ENCODE measurements at regions not wholly inside any gene's neighbourhood (a gene's known extent, or its start where the extent isn't known, plus 50 kb on each side); places are given as distances from the start of the nearest gene placed in this dataset.

- no peak overlapping the region for H3K4me3 ChIP-seq (ENCODE audit: low read depth in 2 of 2, low read length in 2 of 2)
- no peaks in the 10 kb centered on the region for H3K4me1 ChIP-seq (ENCODE audit: control insufficient read depth, insufficient read depth, low read length)
- POLR2A ChIA-PET, result no interaction called here
- no peak overlapping the region for H3K27ac ChIP-seq (ENCODE audit: low read length)
- TF ChIP-seq POLR2AphosphoS5 (IDR thresholded peaks at IDR 0.05; ENCODE audit: low read depth, low read length), result no peak
- no peak for TF ChIP-seq CTCF (IDR thresholded peaks at IDR 0.05)
- TF ChIP-seq SIN3A (IDR thresholded peaks at IDR 0.05; ENCODE audit: borderline replicate concordance, insufficient read depth, low read depth, low read length), result no peak
- TF ChIP-seq REST (IDR thresholded peaks at IDR 0.05; ENCODE audit: insufficient read depth in 1 of 2, low read depth in 2 of 2, low read length in 1 of 2), result no peak
- no peak for TF ChIP-seq TCF7L2 (IDR thresholded peaks at IDR 0.05; ENCODE audit: low read depth, low read length)
- CTCF ChIA-PET, result no interaction called here
- no peak for ATAC-seq
- BruUV-seq (replicated peaks), result no TSS peak
- H3K36me3 ChIP-seq (ENCODE audit: control insufficient read depth, insufficient read depth, low read length), result no peaks in the 10 kb centered on the region
- H3K27me3 ChIP-seq (ENCODE audit: control insufficient read depth, insufficient read depth, low read length), result no peaks in the 10 kb centered on the region
- no peaks in the 10 kb centered on the region for H3K9me3 ChIP-seq (ENCODE audit: control insufficient read depth, insufficient read depth, low read depth, low read length)
- intact Hi-C loops (cut with micrococcal nuclease; ENCODE audit: unreplicated experiment) (no loop called here), in situ Hi-C loops (cut with HindIII; ENCODE audit: low pct_unique_long_range_greater_than_20kb, low sequenced_read_pairs) (no loop called here)
- DNase-seq (ENCODE audit: low read depth, low spot score), result no peak
Measured at GRCh38 chr4:117678861-117679260, 355.4 kb upstream of the NDST3 start.

- POLR2A ChIA-PET, result no interaction called here
- Histone ChIP-seq H3K36me3 (ENCODE audit: control insufficient read depth, insufficient read depth, low read length) (no peaks in the 10 kb centered on the region; the same call in 1 of the 2 replicates), H3K4me1 (ENCODE audit: control insufficient read depth, insufficient read depth, low read length) (no peaks in the 10 kb centered on the region), H3K27ac (ENCODE audit: low read length) (no peak overlapping the region), H3K9me3 (ENCODE audit: control insufficient read depth, insufficient read depth, low read depth, low read length) (no peaks in the 10 kb centered on the region), H3K27me3 (ENCODE audit: control insufficient read depth, insufficient read depth, low read length) (no peaks in the 10 kb centered on the region), H3K4me3 (ENCODE audit: low read depth in 2 of 2, low read length in 2 of 2) (no peak overlapping the region)
- intact Hi-C loops (cut with micrococcal nuclease; ENCODE audit: unreplicated experiment) (no loop called here), in situ Hi-C loops (cut with HindIII; ENCODE audit: low pct_unique_long_range_greater_than_20kb, low sequenced_read_pairs) (no loop called here)
- BruUV-seq (replicated peaks), result no TSS peak
- DNase-seq (ENCODE audit: low read depth, low spot score) (no peak), ATAC-seq (no peak)
- no peak for TF ChIP-seq TCF7L2 (IDR thresholded peaks at IDR 0.05; ENCODE audit: low read depth, low read length)
- TF ChIP-seq CTCF (IDR thresholded peaks at IDR 0.05), result no peak
- TF ChIP-seq REST (IDR thresholded peaks at IDR 0.05; ENCODE audit: insufficient read depth in 1 of 2, low read depth in 2 of 2, low read length in 1 of 2), result no peak
- TF ChIP-seq SIN3A (IDR thresholded peaks at IDR 0.05; ENCODE audit: borderline replicate concordance, insufficient read depth, low read depth, low read length), result no peak
- TF ChIP-seq POLR2AphosphoS5 (IDR thresholded peaks at IDR 0.05; ENCODE audit: low read depth, low read length), result no peak
- CTCF ChIA-PET, result no interaction called here
Measured at GRCh38 chr4:117691572-117692351, 342.5 kb upstream of the NDST3 start.
